Epithelial cell of proximal tubule (primary cell): ENCODE measurements at regions not wholly inside any gene's neighbourhood (a gene's known extent, or its start where the extent isn't known, plus 50 kb on each side); places are given as distances from the start of the nearest gene placed in this dataset.

Experiments
- DNase-seq: peaks from one replicate; pipeline ENCODE4 v3.0.0-alpha.2; 2011; ENCODE audit warnings: low read depth
- H3K4me3 ChIP-seq: 2 replicates; pipeline ENCODE4 v1.5.1; 2011; ENCODE audit warnings: low read depth, mild to moderate bottlenecking, low read length
- CTCF ChIP-seq: conservative IDR thresholded peaks from 2 replicates; pipeline ENCODE4 v1.5.1; 2012; ENCODE audit warnings: low read depth, mild to moderate bottlenecking, low read length

DNA sequence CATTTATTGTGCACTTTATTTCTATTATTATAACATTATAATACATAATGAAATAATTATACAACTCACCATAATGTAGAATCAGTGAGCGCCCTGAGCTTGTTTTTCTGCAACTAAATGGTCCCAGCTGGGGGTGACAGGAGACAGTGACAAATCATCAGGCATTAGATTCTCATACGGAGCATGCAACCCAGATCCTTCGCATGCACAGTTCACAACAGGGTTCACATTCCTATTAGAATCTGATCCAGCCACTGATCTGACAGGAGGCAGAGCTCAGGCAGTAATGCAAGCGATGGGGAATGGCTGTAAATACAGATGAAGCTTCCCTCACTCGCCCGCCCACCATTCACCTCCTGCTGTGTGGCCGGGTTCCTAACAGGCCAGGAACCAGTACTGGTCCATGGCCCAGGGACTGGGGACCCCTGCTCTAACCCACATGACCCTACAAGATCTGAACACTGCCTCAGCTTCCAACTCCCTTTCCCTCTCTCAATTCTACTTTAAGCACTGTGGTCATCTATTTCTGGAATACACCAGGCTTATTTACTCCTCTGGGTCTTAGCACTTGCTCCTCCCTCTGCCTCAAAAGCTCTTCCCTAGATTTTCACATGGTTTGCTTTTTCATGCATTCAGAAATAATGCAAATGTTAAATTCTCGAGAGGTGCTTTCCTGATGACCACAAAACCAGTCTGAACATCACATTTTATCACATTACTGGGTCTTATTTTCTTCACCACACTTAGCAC, 166.8 kb upstream of the HCCS start:
- DNase-seq: no peak
- no peak overlapping the region for H3K4me3 ChIP-seq
- TF ChIP-seq CTCF: no peak

GRCh38 chrX:10945498-10945897, 165.6 kb upstream of the HCCS start:
- no peak overlapping the region for H3K4me3 ChIP-seq
- TF ChIP-seq CTCF: no peak
- no peak for DNase-seq

GRCh38 chrX:10949541-10949940, 161.6 kb upstream of the HCCS start:
- no peak overlapping the region for H3K4me3 ChIP-seq
- no peak for DNase-seq
- TF ChIP-seq CTCF: no peak

DNA sequence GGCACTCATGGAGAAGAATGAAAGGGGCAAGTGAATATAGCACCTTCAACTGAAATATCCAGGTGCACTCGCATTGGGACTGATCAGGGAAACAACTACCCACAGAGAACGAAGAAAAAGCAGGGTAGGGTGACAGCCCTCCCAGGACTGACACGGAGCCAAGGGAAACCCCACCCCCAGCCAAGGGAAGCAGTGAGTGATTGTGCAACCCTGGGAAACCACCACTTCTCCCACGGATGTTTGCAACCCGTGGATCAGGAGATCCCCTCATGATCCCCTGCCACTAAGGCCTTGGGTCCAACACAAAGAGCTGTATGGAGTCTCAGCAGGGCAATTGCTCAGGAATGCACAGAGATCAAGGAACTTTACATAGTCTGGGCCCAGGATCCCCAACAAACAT, 158.5 kb upstream of the HCCS start:
- peak; percentile 22 for DNase-seq
- TF ChIP-seq CTCF: no peak
- H3K4me3 ChIP-seq: no peak overlapping the region

DNA sequence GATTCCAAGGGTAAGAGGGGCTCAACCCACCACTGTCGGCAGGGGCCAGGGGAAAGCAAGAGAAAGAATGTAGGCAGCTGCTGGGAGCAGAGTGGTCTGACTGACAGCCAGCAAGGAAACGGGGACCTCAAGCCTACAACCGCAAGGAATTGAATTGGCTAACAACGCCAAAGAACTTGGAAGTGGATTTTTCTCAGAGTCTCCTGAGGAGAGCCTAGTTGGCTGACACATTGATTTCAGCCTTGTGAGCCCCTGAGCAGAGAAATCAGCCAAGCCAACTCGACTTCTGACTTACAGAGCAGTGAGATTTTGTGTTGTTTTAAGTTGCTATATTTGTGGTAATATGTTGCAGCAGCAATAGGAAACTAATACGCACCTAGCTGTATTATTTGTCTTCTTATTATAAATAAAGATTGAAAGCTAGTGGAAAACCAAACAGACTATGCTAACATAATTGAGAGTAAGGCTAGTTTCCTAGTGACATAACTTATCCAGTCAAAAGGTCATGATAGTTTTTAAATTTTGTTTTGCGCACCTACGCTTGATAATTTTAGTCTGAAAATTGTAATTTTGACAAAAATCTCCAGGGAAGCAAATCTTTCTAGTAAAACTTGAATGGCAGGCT, 145.8 kb upstream of the HCCS start:
- no peak for DNase-seq
- H3K4me3 ChIP-seq: no peak overlapping the region
- TF ChIP-seq CTCF: no peak

DNA sequence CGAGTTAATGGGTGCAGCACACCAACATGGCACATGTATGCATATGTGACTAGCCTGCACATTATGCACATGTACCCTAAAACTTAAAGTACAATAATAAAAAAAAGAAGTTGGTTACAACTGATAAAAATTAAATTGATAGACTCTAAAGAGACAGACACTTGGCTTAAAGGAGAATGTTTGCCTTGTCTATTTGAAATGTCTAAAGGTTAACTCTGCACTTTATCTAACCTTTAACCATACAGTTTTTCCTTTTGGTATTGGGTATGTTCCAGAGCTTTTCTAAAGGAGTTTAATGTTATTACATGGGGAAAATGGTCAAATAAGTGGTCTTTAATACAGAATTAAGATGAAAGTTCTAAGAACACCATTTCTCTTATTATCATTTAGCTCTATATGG, 145.1 kb upstream of the HCCS start:
- DNase-seq: no peak
- no peak overlapping the region for H3K4me3 ChIP-seq
- no peak for TF ChIP-seq CTCF

- DNase-seq: no peak
Observed at GRCh38 chrX:10971176-10971575, 140.0 kb upstream of the HCCS start.

More at GRCh38 chrX:10971176-10971575, 140.0 kb upstream of the HCCS start:
- H3K4me3 ChIP-seq: no peak overlapping the region
- TF ChIP-seq CTCF: no peak
